GM21367 (cell line): ENCODE measurements at regions not wholly inside any gene's neighbourhood (a gene's known extent, or its start where the extent isn't known, plus 50 kb on each side); places are given as distances from the start of the nearest gene placed in this dataset.

Source experiments
- ATAC-seq: cut with Tn5 transposase; IDR thresholded peaks from one replicate; pipeline ENCODE4 v1.9.1; 2021; ENCODE audit not compliant: unreplicated experiment

GRCh38 chr2:126177479-126177878 lies 478.5 kb upstream of the GYPC start:
- ATAC-seq, result no peak

GRCh38 chr2:126187668-126188067 lies 468.3 kb upstream of the GYPC start:
- ATAC-seq, result no peak

GRCh38 chr2:126189527-126189926 lies 466.4 kb upstream of the GYPC start:
- no peak for ATAC-seq

- ATAC-seq, result no peak
These were observed 455.4 kb upstream of the GYPC start for GRCh38 chr2:126200538-126200937.

GRCh38 chr2:126208266-126208665 lies 447.7 kb upstream of the GYPC start:
- ATAC-seq, result no peak

- ATAC-seq, result no peak
These were observed 443.2 kb upstream of the GYPC start for GRCh38 chr2:126212735-126213134.

GRCh38 chr2:126219081-126219480 lies 436.9 kb upstream of the GYPC start:
- no peak for ATAC-seq

GRCh38 chr2:126220331-126220730 lies 435.6 kb upstream of the GYPC start:
- no peak for ATAC-seq

- no peak for ATAC-seq
These were observed 434.5 kb upstream of the GYPC start for GRCh38 chr2:126221506-126221905.

- no peak for ATAC-seq
These were observed 433.7 kb upstream of the GYPC start for GRCh38 chr2:126222278-126222677.

- ATAC-seq, result no peak
These were observed 431.2 kb upstream of the GYPC start for GRCh38 chr2:126224776-126225175.

GRCh38 chr2:126227250-126227649 lies 428.7 kb upstream of the GYPC start:
- ATAC-seq, result no peak

GRCh38 chr2:126228531-126228930 lies 427.4 kb upstream of the GYPC start:
- ATAC-seq, result no peak

- ATAC-seq, result no peak
These were observed 417.7 kb upstream of the GYPC start for GRCh38 chr2:126238251-126238650.

GRCh38 chr2:126239320-126239955 lies 416.5 kb upstream of the GYPC start:
- no peak for ATAC-seq

- ATAC-seq, result no peak
These were observed 415.0 kb upstream of the GYPC start for GRCh38 chr2:126241001-126241400.

- no peak for ATAC-seq
These were observed 414.5 kb upstream of the GYPC start for GRCh38 chr2:126241411-126241810.

GRCh38 chr2:126244937-126245336 lies 411.0 kb upstream of the GYPC start:
- no peak for ATAC-seq

- no peak for ATAC-seq
These were observed 402.3 kb upstream of the GYPC start for GRCh38 chr2:126253669-126254068.

- ATAC-seq, result no peak
These were observed 391.3 kb upstream of the GYPC start for GRCh38 chr2:126264625-126265024.

GRCh38 chr2:126269911-126270310 lies 386.0 kb upstream of the GYPC start:
- ATAC-seq, result no peak

- ATAC-seq, result no peak
These were observed 385.4 kb upstream of the GYPC start for GRCh38 chr2:126270587-126270986.

GRCh38 chr2:126272401-126272800 lies 383.6 kb upstream of the GYPC start:
- no peak for ATAC-seq
